ENCODE measurements at regions not wholly inside any gene's neighbourhood (a gene's known extent, or its start where the extent isn't known, plus 50 kb on each side); places are given as distances from the start of the nearest gene placed in this dataset.

DNA sequence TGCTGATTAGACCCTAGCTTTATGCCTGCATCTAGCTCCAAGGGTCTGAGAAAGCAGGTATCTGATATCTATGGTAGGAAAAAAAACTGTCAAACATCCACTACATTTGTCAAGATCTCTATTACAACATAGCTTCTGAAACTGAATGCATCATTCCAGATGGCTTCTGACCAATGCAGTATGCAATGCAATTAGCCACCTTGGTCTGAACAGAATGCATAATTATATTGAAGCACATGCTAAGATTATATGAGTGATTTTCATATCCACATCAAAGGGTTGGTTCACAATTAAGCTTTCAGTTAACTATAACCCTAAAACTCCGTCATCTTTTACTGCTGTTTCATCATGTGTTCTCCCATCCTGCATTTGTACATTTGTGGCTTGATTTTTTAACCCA lies 271.4 kb downstream of the POLR1F start (continued):
- TF ChIP-seq, protein P1, sequence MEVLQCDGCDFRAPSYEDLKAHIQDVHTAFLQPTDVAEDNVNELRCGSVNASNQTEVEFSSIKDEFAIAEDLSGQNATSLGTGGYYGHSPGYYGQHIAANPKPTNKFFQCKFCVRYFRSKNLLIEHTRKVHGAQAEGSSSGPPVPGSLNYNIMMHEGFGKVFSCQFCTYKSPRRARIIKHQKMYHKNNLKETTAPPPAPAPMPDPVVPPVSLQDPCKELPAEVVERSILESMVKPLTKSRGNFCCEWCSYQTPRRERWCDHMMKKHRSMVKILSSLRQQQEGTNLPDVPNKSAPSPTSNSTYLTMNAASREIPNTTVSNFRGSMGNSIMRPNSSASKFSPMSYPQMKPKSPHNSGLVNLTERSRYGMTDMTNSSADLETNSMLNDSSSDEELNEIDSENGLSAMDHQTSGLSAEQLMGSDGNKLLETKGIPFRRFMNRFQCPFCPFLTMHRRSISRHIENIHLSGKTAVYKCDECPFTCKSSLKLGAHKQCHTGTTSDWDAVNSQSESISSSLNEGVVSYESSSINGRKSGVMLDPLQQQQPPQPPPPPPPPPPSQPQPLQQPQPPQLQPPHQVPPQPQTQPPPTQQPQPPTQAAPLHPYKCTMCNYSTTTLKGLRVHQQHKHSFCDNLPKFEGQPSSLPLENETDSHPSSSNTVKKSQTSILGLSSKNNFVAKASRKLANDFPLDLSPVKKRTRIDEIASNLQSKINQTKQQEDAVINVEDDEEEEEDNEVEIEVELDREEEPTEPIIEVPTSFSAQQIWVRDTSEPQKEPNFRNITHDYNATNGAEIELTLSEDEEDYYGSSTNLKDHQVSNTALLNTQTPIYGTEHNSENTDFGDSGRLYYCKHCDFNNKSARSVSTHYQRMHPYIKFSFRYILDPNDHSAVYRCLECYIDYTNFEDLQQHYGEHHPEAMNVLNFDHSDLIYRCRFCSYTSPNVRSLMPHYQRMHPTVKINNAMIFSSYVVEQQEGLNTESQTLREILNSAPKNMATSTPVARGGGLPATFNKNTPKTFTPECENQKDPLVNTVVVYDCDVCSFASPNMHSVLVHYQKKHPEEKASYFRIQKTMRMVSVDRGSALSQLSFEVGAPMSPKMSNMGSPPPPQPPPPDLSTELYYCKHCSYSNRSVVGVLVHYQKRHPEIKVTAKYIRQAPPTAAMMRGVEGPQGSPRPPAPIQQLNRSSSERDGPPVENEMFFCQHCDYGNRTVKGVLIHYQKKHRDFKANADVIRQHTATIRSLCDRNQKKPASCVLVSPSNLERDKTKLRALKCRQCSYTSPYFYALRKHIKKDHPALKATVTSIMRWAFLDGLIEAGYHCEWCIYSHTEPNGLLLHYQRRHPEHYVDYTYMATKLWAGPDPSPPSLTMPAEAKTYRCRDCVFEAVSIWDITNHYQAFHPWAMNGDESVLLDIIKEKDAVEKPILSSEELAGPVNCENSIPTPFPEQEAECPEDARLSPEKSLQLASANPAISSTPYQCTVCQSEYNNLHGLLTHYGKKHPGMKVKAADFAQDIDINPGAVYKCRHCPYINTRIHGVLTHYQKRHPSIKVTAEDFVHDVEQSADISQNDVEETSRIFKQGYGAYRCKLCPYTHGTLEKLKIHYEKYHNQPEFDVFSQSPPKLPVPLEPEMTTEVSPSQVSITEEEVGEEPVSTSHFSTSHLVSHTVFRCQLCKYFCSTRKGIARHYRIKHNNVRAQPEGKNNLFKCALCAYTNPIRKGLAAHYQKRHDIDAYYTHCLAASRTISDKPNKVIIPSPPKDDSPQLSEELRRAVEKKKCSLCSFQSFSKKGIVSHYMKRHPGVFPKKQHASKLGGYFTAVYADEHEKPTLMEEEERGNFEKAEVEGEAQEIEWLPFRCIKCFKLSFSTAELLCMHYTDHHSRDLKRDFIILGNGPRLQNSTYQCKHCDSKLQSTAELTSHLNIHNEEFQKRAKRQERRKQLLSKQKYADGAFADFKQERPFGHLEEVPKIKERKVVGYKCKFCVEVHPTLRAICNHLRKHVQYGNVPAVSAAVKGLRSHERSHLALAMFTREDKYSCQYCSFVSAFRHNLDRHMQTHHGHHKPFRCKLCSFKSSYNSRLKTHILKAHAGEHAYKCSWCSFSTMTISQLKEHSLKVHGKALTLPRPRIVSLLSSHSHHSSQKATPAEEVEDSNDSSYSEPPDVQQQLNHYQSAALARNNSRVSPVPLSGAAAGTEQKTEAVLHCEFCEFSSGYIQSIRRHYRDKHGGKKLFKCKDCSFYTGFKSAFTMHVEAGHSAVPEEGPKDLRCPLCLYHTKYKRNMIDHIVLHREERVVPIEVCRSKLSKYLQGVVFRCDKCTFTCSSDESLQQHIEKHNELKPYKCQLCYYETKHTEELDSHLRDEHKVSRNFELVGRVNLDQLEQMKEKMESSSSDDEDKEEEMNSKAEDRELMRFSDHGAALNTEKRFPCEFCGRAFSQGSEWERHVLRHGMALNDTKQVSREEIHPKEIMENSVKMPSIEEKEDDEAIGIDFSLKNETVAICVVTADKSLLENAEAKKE (CRISPR knock-in tag; IDR thresholded peaks at IDR 0.05): no peak

DNA sequence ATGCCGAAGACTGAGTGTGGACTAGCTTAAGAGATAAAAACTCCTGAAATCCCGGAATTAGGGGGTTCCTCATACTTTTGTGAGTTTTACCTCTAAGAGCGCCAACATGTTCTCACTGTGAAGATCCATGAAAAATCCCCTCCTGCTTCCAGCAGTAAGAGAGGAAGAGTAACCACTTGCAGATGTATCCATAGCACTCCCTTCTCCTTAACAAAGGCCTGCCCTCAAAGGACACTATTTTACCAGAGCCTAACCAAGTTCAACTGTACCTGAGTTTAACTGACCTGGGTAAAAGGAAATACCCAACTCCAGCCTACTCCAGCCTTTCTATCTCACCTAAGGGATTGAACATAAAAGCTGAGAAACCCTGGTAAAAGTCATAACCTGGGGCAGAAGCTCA lies 280.9 kb downstream of the POLR1F start:
- ATAC-seq: peak; percentile 59
- Mint-ChIP-seq H3K9me3 (no peaks in the 10 kb centered on the region), H3K27me3 (ENCODE audit: insufficient read depth, low read depth, poor library complexity) (peaks cover 2% of the 10 kb centered on the region)
- TF ChIP-seq ZNF114 (CRISPR knock-in tag; IDR thresholded peaks at IDR 0.05) (no peak), ZNF331 (CRISPR knock-in tag; IDR thresholded peaks at IDR 0.05; ENCODE audit: low read depth) (no peak), POLR2AphosphoS5 (IDR thresholded peaks at IDR 0.05; ENCODE audit: low read depth) (no peak)
- TF ChIP-seq, protein P2, sequence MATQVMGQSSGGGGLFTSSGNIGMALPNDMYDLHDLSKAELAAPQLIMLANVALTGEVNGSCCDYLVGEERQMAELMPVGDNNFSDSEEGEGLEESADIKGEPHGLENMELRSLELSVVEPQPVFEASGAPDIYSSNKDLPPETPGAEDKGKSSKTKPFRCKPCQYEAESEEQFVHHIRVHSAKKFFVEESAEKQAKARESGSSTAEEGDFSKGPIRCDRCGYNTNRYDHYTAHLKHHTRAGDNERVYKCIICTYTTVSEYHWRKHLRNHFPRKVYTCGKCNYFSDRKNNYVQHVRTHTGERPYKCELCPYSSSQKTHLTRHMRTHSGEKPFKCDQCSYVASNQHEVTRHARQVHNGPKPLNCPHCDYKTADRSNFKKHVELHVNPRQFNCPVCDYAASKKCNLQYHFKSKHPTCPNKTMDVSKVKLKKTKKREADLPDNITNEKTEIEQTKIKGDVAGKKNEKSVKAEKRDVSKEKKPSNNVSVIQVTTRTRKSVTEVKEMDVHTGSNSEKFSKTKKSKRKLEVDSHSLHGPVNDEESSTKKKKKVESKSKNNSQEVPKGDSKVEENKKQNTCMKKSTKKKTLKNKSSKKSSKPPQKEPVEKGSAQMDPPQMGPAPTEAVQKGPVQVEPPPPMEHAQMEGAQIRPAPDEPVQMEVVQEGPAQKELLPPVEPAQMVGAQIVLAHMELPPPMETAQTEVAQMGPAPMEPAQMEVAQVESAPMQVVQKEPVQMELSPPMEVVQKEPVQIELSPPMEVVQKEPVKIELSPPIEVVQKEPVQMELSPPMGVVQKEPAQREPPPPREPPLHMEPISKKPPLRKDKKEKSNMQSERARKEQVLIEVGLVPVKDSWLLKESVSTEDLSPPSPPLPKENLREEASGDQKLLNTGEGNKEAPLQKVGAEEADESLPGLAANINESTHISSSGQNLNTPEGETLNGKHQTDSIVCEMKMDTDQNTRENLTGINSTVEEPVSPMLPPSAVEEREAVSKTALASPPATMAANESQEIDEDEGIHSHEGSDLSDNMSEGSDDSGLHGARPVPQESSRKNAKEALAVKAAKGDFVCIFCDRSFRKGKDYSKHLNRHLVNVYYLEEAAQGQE (IDR thresholded peaks at IDR 0.05; ENCODE audit: unreplicated experiment): no peak
- TF ChIP-seq, protein P1 (CRISPR knock-in tag; IDR thresholded peaks at IDR 0.05): no peak

More for the DNA sequence above, 280.9 kb downstream of the POLR1F start:
- no peaks in the 10 kb centered on the region for H3F3A ChIP-seq (replicated peaks; ENCODE audit: low read depth)
- no peak overlapping the region for H3K4me3 ChIP-seq
- H3K27me3 ChIP-seq (ENCODE audit: insufficient read depth): no peaks in the 10 kb centered on the region
- Mint-ChIP-seq H3K4me3 (no peak overlapping the region), H3K36me3 (ENCODE audit: low read depth) (no peaks in the 10 kb centered on the region), H3K27ac (no peak overlapping the region), H3K4me1 (peaks cover 12% of the 10 kb centered on the region; the same call in 2 of the 3 replicates)
- DNase-seq (ENCODE audit: low spot score): no peak
- H3K4me2 ChIP-seq: no peak overlapping the region
- H3K4me1 ChIP-seq (ENCODE audit: insufficient read depth): no peaks in the 10 kb centered on the region
- H3K27ac ChIP-seq (ENCODE audit: low read depth): no peak overlapping the region
- H3K9me2 ChIP-seq (ENCODE audit: insufficient read depth): no peaks in the 10 kb centered on the region
- no peaks in the 10 kb centered on the region for H3K36me3 ChIP-seq (ENCODE audit: insufficient read depth)
- H2AFZ ChIP-seq: no peak overlapping the region
- no peaks in the 10 kb centered on the region for H3K79me2 ChIP-seq (replicated peaks; ENCODE audit: insufficient read depth)
- no peaks in the 10 kb centered on the region for H4K20me1 ChIP-seq (replicated peaks; ENCODE audit: insufficient read depth)
